ENCODE measurements at regions not wholly inside any gene's neighbourhood (a gene's known extent, or its start where the extent isn't known, plus 50 kb on each side); places are given as distances from the start of the nearest gene placed in this dataset.

DNA sequence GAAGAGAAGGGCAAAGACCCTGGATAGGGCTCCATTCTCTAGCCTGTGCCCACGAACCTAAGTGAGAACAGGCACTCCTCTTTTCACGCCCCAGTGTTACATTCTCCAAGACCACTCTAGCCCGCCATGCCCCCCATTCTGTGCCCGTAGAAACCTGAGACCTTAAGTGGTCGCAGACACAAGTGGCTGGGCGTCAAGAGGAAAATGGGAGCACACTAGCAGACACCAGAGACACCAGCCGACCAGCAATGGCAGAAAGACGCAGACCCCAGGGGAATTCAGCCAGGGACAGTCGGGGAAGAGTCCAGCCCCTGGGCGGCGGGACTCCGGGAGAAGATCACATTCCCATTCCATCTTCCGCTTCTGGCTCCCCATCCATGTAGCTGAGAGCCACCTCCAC is 2027.9 kb downstream of the PCDH7 start:
- TF ChIP-seq POLR2A (IDR thresholded peaks at IDR 0.05; ENCODE audit: low read depth, low read length) (no peak), POLR2AphosphoS5 (IDR thresholded peaks at IDR 0.05; ENCODE audit: low read depth, low read length) (no peak)
